Nephron progenitor cell (in vitro differentiated cells): ENCODE measurements at regions not wholly inside any gene's neighbourhood (a gene's known extent, or its start where the extent isn't known, plus 50 kb on each side); places are given as distances from the start of the nearest gene placed in this dataset.

Experiments used
- DNase-seq: peaks from one replicate; pipeline ENCODE4 v3.0.0; 2021
- H3K27ac Mint-ChIP-seq: 2 replicates; pipeline ENCODE4 v1.8.0; 2021; ENCODE audit warnings: mild to moderate bottlenecking, moderate library complexity, mixed read lengths
- H3K27me3 Mint-ChIP-seq: 2 replicates; pipeline ENCODE4 v1.8.0; 2021; ENCODE audit warnings: mild to moderate bottlenecking, low read depth, mixed read lengths; ENCODE audit not compliant: poor library complexity
- H3K36me3 Mint-ChIP-seq: 2 replicates; pipeline ENCODE4 v1.8.0; 2021; ENCODE audit warnings: low read depth, mixed read lengths
- H3K4me1 Mint-ChIP-seq: 2 replicates; pipeline ENCODE4 v1.8.0; 2021; ENCODE audit warnings: mixed read lengths
- H3K4me3 Mint-ChIP-seq: 2 replicates; pipeline ENCODE4 v1.8.0; 2021; ENCODE audit warnings: mild to moderate bottlenecking, moderate library complexity, mixed read lengths
- H3K9me3 Mint-ChIP-seq: 2 replicates; pipeline ENCODE4 v1.8.0; 2021; ENCODE audit warnings: mild to moderate bottlenecking, moderate library complexity, mixed read lengths
- TF ChIP-seq, protein P1 (sequence below): fragments of 200-600 bp; sonication (generic); IDR thresholded peaks from 2 replicates; pipeline ENCODE4 v1.5.0; 2021; ENCODE audit warnings: antibody characterized with exemption

DNA sequence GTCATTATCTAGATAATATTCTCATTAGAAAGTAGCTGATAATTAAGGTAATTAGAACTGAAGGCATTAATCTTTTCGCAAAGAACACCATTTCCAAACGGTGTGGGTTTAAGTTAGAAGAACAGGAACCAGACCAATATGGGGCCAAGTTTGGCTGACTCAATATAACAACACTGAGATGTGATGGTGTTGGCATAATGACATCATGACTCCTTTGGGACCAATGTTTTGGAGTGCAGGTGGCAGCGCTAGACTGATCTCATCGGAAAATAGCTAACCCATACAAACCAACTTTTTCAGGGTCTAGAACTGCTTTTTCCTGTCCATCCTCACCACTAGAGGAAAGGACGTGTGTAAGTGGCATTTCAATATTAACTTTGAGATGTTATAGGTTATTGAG, 1171.7 kb upstream of the ZEB2 start:
- H3K4me1 Mint-ChIP-seq = peaks cover 6% of the 10 kb centered on the region
- no peaks in the 10 kb centered on the region for H3K27me3 Mint-ChIP-seq
- H3K4me3 Mint-ChIP-seq = no peak overlapping the region
- H3K9me3 Mint-ChIP-seq = no peaks in the 10 kb centered on the region
- no peaks in the 10 kb centered on the region for H3K36me3 Mint-ChIP-seq
- no peak for DNase-seq
- TF ChIP-seq, protein P1, sequence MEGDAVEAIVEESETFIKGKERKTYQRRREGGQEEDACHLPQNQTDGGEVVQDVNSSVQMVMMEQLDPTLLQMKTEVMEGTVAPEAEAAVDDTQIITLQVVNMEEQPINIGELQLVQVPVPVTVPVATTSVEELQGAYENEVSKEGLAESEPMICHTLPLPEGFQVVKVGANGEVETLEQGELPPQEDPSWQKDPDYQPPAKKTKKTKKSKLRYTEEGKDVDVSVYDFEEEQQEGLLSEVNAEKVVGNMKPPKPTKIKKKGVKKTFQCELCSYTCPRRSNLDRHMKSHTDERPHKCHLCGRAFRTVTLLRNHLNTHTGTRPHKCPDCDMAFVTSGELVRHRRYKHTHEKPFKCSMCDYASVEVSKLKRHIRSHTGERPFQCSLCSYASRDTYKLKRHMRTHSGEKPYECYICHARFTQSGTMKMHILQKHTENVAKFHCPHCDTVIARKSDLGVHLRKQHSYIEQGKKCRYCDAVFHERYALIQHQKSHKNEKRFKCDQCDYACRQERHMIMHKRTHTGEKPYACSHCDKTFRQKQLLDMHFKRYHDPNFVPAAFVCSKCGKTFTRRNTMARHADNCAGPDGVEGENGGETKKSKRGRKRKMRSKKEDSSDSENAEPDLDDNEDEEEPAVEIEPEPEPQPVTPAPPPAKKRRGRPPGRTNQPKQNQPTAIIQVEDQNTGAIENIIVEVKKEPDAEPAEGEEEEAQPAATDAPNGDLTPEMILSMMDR = no peak
- H3K27ac Mint-ChIP-seq = no peak overlapping the region

DNA sequence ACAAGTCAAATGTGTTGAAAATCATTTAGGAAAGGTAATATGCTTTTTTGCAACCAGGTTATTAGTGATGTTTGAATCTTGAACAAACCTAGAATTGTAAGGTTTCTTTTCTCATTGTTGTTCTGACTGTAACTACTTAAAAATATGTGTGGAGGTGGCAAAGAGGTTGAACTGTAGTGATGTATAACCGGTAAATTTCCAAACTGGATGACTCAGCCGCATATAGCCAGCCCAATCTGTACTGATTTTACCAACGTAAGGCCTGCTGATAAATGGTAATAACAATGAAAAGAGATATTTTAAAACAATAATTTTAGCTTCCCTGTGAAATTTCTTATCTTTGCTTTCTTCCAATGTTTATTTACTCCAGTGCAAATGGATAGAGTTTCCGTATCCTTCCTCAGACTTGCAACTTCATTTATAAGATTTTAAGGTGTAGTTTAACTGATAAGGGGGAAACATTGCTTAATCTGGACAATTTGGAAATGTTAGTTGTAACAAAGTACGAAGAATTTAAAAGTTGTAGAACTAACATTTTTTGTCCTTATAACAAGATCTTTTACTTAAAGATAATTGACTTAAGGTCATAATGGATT, 1170.4 kb upstream of the ZEB2 start:
- TF ChIP-seq, protein P1 = no peak
- H3K36me3 Mint-ChIP-seq = no peaks in the 10 kb centered on the region
- H3K4me1 Mint-ChIP-seq = peaks cover 6% of the 10 kb centered on the region
- no peak for DNase-seq
- no peak overlapping the region for H3K4me3 Mint-ChIP-seq
- H3K27me3 Mint-ChIP-seq = no peaks in the 10 kb centered on the region
- H3K27ac Mint-ChIP-seq = no peak overlapping the region
- H3K9me3 Mint-ChIP-seq = no peaks in the 10 kb centered on the region

DNA sequence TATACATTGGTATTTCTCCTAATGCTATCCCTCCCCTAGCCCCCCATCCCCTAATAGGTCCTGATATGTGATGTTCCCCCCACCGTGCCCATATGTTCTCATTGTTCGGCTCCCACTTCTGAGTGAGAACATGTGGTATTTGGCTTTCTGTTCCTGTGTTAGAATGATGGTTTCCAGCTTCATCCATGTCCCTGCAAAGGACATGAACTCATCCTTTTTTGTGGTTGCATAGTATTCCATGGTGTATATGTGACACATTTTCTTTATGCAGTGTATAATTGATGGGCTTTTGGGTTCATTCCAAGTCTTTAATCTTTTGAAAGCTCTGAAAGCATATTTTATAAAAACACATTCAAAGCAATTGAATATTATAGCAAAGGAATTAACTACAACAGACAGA, 1169.4 kb upstream of the ZEB2 start:
- DNase-seq = no peak
- H3K4me3 Mint-ChIP-seq = no peak overlapping the region
- no peaks in the 10 kb centered on the region for H3K9me3 Mint-ChIP-seq
- peaks cover 6% of the 10 kb centered on the region for H3K4me1 Mint-ChIP-seq
- TF ChIP-seq, protein P1 = no peak
- no peaks in the 10 kb centered on the region for H3K36me3 Mint-ChIP-seq
- H3K27me3 Mint-ChIP-seq = no peaks in the 10 kb centered on the region
- H3K27ac Mint-ChIP-seq = no peak overlapping the region

DNA sequence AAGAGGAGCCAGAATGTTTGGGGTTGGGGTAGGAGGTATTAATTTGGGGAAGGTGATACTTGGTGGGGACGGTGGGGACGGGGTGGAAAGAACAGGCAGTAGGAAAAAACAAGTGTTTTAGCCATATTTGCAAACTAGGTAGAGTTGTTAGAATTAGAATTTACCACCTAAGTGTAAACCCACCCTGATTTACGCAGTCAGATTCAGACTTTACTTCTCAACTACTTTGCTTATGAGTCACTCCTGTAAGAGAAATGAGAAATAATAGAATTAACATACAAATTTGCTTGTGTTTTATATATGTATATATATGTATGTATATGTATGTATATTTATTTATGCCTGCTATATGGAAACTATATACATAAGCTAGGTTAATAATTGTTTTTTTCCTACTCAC, 1168.2 kb upstream of the ZEB2 start:
- peaks cover 6% of the 10 kb centered on the region for H3K4me1 Mint-ChIP-seq
- no peaks in the 10 kb centered on the region for H3K27me3 Mint-ChIP-seq
- no peak overlapping the region for H3K27ac Mint-ChIP-seq
- H3K36me3 Mint-ChIP-seq = no peaks in the 10 kb centered on the region
- DNase-seq = no peak
- H3K9me3 Mint-ChIP-seq = no peaks in the 10 kb centered on the region
- H3K4me3 Mint-ChIP-seq = no peak overlapping the region
- TF ChIP-seq, protein P1 = no peak

DNA sequence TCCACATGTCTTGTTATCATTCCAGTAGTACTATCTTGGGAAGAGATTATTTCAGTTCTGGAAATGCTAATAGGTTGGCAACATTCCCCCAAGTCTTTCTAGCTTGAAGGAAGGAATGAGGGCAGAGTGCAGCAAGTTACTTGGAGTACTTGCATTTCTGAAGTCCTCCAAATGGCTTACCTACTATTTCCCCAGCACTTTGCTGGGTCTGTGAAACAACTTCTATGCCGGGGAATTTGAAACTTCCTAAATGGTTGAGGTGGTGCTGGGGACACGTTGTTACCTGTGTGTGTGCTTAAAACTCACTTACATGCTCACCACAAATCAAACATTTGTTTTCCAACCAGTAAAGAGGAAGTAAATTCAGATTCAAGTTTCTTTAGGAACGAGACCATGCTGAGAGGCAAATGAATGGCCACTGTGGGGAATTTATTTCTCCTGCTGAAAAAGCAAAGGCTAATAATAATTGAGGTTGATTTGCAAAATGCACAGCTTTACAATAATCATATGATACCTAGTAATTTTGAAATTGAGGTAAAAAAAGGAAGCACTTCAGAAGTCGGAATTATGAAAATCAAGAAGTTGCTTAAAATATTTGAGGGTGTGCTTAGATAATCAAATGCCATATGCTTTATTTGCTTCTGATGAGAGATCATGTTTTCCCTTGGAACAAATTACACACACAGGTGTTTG, 1167.7 kb upstream of the ZEB2 start:
- no peaks in the 10 kb centered on the region for H3K36me3 Mint-ChIP-seq
- H3K9me3 Mint-ChIP-seq = no peaks in the 10 kb centered on the region
- no peak overlapping the region for H3K4me3 Mint-ChIP-seq
- no peak for DNase-seq
- TF ChIP-seq, protein P1 = no peak
- no peaks in the 10 kb centered on the region for H3K27me3 Mint-ChIP-seq
- no peak overlapping the region for H3K27ac Mint-ChIP-seq
- peaks cover 6% of the 10 kb centered on the region for H3K4me1 Mint-ChIP-seq
